22Rv1 (cell line): ENCODE measurements at regions not wholly inside any gene's neighbourhood (a gene's known extent, or its start where the extent isn't known, plus 50 kb on each side); places are given as distances from the start of the nearest gene placed in this dataset.

Source experiments
- ZFX ChIP-seq: fragments of 450-650 bp; IDR thresholded peaks from 2 replicates; pipeline ENCODE4 v1.6.1; 2017; ENCODE audit warnings: antibody characterized with exemption, borderline replicate concordance
- TF ChIP-seq, protein P1 (sequence below): fragments of 450-650 bp; IDR thresholded peaks from 2 replicates; pipeline ENCODE4 v1.5.1; 2017; ENCODE audit warnings: mild to moderate bottlenecking

DNA sequence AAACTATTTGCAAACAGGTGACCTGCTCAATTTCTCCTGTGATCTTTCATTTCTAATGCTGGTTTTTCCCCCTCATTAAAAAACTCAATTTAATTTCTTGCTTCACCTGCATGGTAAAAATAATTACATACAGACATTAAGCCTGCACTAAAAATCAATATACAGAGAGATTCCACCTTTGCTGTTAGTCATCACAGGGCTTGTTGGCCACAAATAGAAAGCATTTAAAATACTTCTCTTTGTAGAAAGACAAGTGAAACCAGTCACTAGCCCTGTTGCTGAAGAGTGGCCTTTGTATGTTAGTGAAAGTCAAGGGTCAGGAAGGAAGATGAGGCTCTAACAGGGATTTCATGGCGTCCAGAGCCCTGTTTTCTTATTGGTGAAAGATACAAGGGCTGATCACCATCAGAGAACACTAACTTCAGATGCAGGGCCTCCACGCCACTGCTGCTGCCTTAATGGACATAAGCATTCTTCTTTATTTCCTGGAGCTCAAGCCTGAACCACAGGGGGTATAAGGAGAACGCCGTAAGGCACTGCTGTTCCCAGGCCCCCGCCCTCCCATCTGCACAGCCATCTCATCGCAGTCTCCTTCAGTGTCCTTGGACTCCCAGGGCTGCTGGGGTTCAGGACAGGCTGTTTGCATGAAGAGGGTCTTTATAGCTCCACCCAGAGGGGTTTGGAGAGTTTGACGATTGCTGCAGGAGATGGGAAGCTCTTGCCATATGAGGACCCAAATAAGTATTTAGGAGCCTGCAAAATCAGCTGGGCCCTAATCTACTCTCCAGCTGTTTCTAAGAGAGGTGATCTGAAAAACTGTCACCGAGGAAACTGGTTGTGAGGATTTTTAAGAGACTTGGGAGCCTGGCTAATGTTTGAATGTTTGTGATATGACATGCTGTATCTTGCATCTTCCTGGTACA lies 117.3 kb upstream of the IRF2BP2 start:
- TF ChIP-seq, protein P1, sequence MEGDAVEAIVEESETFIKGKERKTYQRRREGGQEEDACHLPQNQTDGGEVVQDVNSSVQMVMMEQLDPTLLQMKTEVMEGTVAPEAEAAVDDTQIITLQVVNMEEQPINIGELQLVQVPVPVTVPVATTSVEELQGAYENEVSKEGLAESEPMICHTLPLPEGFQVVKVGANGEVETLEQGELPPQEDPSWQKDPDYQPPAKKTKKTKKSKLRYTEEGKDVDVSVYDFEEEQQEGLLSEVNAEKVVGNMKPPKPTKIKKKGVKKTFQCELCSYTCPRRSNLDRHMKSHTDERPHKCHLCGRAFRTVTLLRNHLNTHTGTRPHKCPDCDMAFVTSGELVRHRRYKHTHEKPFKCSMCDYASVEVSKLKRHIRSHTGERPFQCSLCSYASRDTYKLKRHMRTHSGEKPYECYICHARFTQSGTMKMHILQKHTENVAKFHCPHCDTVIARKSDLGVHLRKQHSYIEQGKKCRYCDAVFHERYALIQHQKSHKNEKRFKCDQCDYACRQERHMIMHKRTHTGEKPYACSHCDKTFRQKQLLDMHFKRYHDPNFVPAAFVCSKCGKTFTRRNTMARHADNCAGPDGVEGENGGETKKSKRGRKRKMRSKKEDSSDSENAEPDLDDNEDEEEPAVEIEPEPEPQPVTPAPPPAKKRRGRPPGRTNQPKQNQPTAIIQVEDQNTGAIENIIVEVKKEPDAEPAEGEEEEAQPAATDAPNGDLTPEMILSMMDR, result no peak
- no peak for TF ChIP-seq ZFX
